ENCODE measurements at regions not wholly inside any gene's neighbourhood (a gene's known extent, or its start where the extent isn't known, plus 50 kb on each side); places are given as distances from the start of the nearest gene placed in this dataset.

- TF ChIP-seq ARID2 (IDR thresholded peaks at IDR 0.05) (no peak), POLR2A (conservative IDR thresholded peaks at IDR 0.05) (no peak), ZNF121 (CRISPR knock-in tag; conservative IDR thresholded peaks at IDR 0.05) (no peak), CTCF (IDR thresholded peaks at IDR 0.05 in 2 of 3, conservative IDR thresholded peaks at IDR 0.05 in 1 of 3; ENCODE audit: insufficient read depth in 2 of 3, low read depth in 1 of 3, low read length in 3 of 3) (no peak), STAG1 (CRISPR knock-in tag; IDR thresholded peaks at IDR 0.05; ENCODE audit: borderline replicate concordance) (no peak), MYC (IDR thresholded peaks at IDR 0.05; ENCODE audit: low read depth, low read length) (no peak), MYC (CRISPR knock-in tag; IDR thresholded peaks at IDR 0.05; ENCODE audit: borderline replicate concordance, low read depth) (no peak), SRF (CRISPR knock-in tag; IDR thresholded peaks at IDR 0.05) (no peak), MEF2A (IDR thresholded peaks at IDR 0.05; ENCODE audit: control insufficient read depth, low read depth, low read length) (no peak), CTCFL (IDR thresholded peaks at IDR 0.05; ENCODE audit: borderline replicate concordance, insufficient read depth, low read depth, low read length, poor library complexity, severe bottlenecking) (no peak), EHMT2 (IDR thresholded peaks at IDR 0.05) (no peak)
These were observed 140.6 kb upstream of the ARX start for GRCh38 chrX:25156323-25156722.
